ENCODE measurements at regions not wholly inside any gene's neighbourhood (a gene's known extent, or its start where the extent isn't known, plus 50 kb on each side); places are given as distances from the start of the nearest gene placed in this dataset.
"Not testable (repeated sequence)": the region's sequence is repeated elsewhere in the genome, so short reads cannot be mapped to it uniquely, and the experiment has no call there.

GRCh38 chr6:74757813-74758212, 448.0 kb downstream of the COL12A1 start:
- DNase-seq: no peak

DNA sequence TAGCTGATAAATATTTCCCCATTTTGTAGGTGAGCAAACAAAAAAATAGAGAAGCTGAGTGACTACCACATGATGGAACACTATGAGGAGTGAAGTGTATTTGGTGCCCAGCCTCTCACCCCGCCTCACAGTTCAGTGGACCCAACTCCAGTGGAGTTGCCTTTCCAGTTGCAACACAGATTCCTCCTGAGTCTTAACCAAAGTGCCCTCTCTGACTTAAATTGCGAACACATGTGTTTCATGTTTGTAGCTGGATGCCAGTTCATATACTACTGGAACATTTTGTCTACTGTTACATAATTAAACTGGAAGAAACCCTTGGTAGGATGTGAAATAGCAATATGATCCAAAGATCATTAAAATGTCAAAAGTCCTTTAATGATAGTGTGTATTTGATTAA, 448.9 kb downstream of the COL12A1 start:
- no peak for DNase-seq

GRCh38 chr6:74755778-74756177, 450.1 kb downstream of the COL12A1 start:
- DNase-seq: no peak

GRCh38 chr6:74755196-74755595, 450.7 kb downstream of the COL12A1 start:
- DNase-seq: no peak

GRCh38 chr6:74753883-74754600, 451.8 kb downstream of the COL12A1 start:
- no peak for DNase-seq

DNA sequence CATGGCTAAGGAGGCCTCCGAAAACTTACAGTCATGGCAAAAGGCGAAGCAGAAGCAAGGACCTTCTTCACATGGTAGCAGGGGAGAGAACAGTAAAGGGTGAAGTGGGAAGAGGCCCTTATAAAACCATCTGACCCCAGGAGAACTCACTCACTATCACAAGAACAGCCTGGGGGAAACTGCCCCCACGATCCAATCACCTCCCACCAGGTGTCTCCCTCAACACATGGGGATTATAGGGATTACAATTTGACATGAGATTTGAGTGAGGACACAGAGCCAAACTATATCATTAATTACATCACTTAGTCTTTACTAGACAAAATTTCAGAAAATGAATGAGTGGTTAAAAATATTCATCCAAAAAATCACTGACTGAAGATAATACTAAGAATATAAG, 453.6 kb downstream of the COL12A1 start:
- DNase-seq: no peak

DNA sequence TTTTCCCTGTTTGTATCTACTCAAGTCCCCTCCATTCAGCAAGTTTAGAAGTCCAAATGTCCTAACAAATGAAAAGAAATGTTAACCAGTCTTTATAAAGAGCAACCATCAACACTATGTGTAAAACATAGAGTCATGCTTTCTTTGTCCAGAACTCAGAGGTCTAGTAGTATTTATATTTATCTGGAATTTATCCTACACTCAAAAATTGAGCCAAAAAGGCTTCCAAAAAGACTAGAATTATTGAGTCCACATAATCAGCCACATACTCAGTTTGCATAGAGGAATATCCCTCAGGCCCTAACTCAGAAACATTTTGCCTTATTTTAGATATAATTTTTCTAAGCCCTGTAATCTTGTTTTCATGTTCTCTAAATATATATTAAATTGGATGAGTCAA, 455.0 kb downstream of the COL12A1 start:
- DNase-seq: no peak

- no peak for DNase-seq
Observed at GRCh38 chr6:74749211-74750147, 456.4 kb downstream of the COL12A1 start.

- no peak for DNase-seq
Observed at GRCh38 chr6:74745670-74746069, 460.2 kb downstream of the COL12A1 start.

DNA sequence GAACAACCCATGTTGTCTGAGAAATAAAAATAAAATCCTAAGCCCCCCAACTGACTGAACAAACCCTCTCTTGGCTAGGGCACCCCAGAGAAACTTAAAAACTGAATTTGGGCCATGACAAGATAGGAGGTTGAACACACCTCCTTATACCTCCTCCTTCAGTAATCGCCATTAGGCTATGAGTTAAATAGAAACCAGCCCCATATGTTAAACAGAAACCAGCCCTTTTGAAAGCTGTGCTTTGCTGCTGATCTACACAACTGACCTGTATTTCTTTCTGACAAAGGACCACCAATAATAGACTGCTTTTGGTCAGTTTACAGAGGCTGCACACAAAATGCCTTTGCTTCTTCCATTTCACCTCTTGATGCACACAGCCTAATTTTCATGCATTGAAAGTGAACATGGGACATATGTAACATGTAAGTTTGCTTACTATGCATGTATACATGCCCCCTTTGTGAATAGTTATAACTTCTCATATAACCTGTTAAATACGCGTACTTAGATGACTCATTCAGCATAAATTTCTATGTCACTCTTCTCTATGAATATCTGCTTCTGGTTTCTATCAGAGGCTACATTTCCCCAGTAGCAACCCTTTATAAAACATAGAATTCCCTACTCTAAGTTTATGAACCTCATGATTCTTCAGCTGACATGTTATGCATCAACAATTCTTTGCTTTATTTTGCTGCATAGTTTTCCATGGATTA, 462.9 kb downstream of the COL12A1 start:
- DNase-seq: no peak

DNA sequence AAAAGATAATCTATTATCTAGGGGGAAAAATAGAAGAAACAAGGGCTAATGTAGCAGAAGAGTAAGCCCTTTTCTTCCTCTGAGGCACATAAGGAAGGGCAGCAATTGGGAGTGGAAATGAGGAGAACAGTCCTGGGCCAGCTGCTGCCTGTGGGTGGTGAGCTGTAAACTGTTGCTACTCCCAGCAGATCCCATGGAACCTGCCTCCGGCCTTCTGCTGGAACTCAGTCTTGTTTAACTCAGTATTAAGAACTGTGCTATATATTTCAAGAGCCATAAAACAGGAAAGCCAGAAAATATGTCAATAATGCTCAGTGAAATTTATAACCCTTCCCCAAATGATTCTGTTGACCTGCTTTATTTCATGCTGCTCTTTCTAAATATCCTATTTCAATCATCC, 464.2 kb downstream of the COL12A1 start:
- no peak for DNase-seq

- DNase-seq: no peak
Observed at GRCh38 chr6:74735304-74735703, 470.5 kb downstream of the COL12A1 start.

- DNase-seq: no peak
Observed at GRCh38 chr6:74734901-74735300, 471.0 kb downstream of the COL12A1 start.

- no peak for DNase-seq
Observed at GRCh38 chr6:74733830-74734620, 471.8 kb downstream of the COL12A1 start.

GRCh38 chr6:74731931-74732330, 473.9 kb downstream of the COL12A1 start:
- DNase-seq: no peak

DNA sequence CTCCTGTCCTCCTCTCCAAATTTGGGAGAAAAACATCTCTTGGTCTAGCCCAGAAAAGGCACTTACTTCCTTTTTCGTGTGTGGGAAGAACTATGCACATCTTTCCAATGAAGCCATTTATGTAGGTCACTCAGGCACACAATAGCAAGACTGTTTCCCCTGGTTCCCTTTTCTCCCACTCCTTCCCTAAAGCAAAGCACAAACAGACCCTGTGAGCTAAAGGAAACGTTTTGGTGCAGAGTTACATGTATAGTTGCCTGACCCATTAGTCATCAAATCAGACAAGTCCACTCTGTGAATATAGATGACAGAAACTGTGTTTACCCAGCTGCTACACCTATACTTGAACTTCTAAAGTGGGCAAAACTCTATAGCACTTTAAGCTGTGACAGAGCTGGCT, 474.6 kb downstream of the COL12A1 start:
- no peak for DNase-seq

DNA sequence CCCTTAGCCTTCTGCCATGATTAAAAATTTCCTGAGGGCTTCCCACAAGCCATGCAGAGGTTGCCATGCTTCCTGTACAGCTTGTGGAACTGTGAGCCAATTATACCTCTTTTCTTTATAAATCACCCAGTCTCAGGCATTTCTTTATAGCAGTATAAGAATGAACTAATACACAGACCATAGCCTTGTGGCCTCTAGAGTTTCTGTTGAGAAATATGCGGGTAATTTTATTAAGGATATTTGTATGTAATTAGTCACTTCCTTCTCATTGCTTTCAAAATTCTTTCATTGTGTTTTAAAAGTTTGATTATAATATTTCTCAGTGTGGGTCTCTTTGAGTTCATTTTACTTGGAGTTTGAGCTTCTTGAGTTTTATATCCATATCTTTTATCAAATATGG, 484.9 kb downstream of the COL12A1 start:
- DNase-seq: no peak

GRCh38 chr6:74717591-74717990, 488.3 kb downstream of the COL12A1 start:
- no peak for DNase-seq

GRCh38 chr6:74715355-74716085, 490.3 kb downstream of the COL12A1 start:
- no peak for DNase-seq

GRCh38 chr6:74713941-74714340, 491.9 kb downstream of the COL12A1 start:
- DNase-seq: no peak

- DNase-seq: no peak
Observed at GRCh38 chr6:74705451-74705850, 500.4 kb downstream of the COL12A1 start.

DNA sequence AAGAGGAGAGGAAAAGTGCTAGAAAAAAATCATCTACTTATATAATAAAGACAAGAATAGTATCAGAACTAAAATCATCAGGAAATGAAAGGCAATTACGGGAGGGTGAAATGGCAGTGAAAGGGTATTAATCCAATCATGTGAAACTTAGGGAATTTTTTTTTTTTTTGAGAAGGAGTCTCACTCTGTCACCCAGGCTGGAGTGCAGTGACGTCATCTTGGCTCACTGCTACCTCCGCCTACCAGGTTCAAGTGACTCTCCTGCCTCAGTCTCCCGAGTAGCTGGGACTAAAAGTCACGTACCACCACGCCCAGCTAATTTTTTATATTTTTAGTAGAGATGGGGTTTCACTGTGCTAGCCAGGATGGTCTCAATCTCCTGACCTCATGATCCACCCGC, 501.3 kb downstream of the COL12A1 start:
- DNase-seq: not testable (repeated sequence)

All from NCI-H524 treated with DMSO at 0.1 percent for 48 hours (cell line).